Right lobe of liver (tissue), 4 donors: ENCODE measurements at regions not wholly inside any gene's neighbourhood (a gene's known extent, or its start where the extent isn't known, plus 50 kb on each side); places are given as distances from the start of the nearest gene placed in this dataset.

Experiments
- CTCF ChIP-seq, 4 donors: fragments of 200-600 bp in 3 of 4; fragments of 450-650 bp in 1 of 4; IDR thresholded peaks; one replicate each; pipeline versions ENCODE4 v1.5.1 to v1.8.0; 2016 to 2022; ENCODE audit warnings: antibody characterized with exemption in 4 of 4, mild to moderate bottlenecking in 2 of 4
- POLR2A ChIP-seq: fragments of 450-650 bp; IDR thresholded peaks from one replicate; pipeline ENCODE4 v1.6.1; 2017; ENCODE audit warnings: antibody characterized with exemption, mild to moderate bottlenecking
- donor health status: DM: no; HTN: no; CAD: no.
- donor health status: DM: no; HTN: no; CAD: no.
- donor health status: DM: no; HTN: yes; CAD: no.

GRCh38 chrX:95536661-95537060 is 1148.0 kb upstream of the DIAPH2 start:
- TF ChIP-seq CTCF (IDR thresholded peaks at IDR 0.05), result no peak
- no peak for TF ChIP-seq POLR2A
